SU-DHL-6 (cell line): ENCODE measurements at regions not wholly inside any gene's neighbourhood (a gene's known extent, or its start where the extent isn't known, plus 50 kb on each side); places are given as distances from the start of the nearest gene placed in this dataset.

Experiments used
- CTCF ChIP-seq: fragments of 200-600 bp; sonication (generic); IDR thresholded peaks from one replicate; pipeline ENCODE4 v1.5.1; 2017; ENCODE audit warnings: antibody characterized with exemption, mild to moderate bottlenecking, low read length, moderate library complexity; ENCODE audit not compliant: insufficient read depth, poor library complexity, severe bottlenecking
- EZH2phosphoT487 ChIP-seq: fragments of 200-600 bp; sonication (generic), shearing (Covaris generic); conservative IDR thresholded peaks from 2 replicates; pipeline ENCODE4 v1.6.1; 2018; ENCODE audit warnings: mild to moderate bottlenecking, antibody characterized with exemption, low read length, moderate library complexity, mixed read lengths

- TF ChIP-seq EZH2phosphoT487: no peak
- TF ChIP-seq CTCF: no peak
Observed at GRCh38 chr6:76770281-76770680, 693.0 kb downstream of the HTR1B start.
